ENCODE measurements at regions not wholly inside any gene's neighbourhood (a gene's known extent, or its start where the extent isn't known, plus 50 kb on each side); places are given as distances from the start of the nearest gene placed in this dataset.

DNA sequence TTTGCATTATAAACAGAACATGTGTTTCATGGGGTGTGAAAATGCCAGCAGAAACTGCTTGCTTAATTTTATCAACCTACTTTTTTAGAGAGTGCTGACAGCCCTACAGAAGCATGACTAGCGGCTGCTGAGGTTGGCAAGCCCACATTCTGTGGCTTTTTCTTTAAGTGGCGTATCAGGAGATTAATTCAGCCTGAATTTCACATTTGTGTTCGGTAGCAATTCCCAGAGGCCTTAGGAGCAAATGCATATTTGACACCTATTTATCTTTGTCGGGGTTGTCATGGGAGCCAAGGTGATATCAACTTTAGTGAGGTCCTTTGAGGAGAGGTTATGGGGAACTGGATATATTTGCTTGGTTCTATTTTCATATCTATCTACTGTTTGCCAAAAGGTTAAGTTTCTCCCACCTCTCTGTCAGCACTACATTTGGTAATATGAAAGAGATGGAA is 140.9 kb downstream of the KCNJ2 start:
- no peak for TF ChIP-seq CTCF (IDR thresholded peaks at IDR 0.05)
- no peak for TF ChIP-seq POLR2A (IDR thresholded peaks at IDR 0.05)
- TF ChIP-seq POLR2AphosphoS5 (IDR thresholded peaks at IDR 0.05; ENCODE audit: insufficient read depth in 1 of 2, low read depth in 1 of 2), result no peak
- H3K4me3 ChIP-seq, result no peak overlapping the region
- no peaks in the 10 kb centered on the region for H3K4me1 ChIP-seq
- intact Hi-C loops (cut with DNase I), result no loop called here
- no peaks in the 10 kb centered on the region for H3K36me3 ChIP-seq
- no peaks in the 10 kb centered on the region for H3K27me3 ChIP-seq
- DNase-seq (ENCODE audit: extremely low spot score in 2 of 2), result no peak
- H3K27ac ChIP-seq, result no peak overlapping the region
- no peaks in the 10 kb centered on the region for H3K9me3 ChIP-seq

DNA sequence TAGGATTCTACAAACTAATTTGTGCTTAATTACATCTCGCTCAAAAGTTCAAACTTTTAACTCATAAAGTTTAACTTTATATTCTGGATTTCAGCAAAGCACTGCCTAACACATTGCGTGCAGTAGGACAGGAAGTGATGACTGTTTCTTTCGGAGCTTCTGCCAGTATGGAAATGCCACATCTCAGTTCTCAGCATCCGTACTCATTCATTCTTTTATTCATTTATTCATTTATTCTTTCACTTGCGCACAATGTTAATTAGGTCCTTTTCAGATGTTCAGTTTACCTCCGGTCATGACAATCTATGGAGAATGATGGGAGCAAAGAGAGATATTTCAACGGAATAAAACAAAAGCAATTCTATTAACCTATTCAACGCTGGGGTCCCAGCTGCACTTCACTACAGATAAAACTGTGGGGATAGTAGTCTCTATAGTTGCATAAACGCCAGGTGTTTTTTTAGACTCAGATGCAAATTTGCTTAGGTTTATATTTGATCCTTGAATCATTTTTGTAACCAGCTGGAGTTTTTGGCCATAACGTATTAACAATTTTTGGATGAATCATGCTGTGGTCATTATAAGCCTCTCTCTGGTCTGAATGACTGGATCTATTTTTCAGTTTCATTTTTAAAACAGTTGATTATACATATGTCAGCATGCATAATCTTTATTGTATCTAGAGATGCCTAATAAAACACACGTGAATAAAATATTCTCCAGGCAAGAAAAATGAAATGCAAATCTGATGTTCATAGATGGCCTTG is 143.9 kb downstream of the KCNJ2 start:
- TF ChIP-seq CTCF (IDR thresholded peaks at IDR 0.05) (no peak), POLR2A (IDR thresholded peaks at IDR 0.05) (no peak)
- Histone ChIP-seq H3K36me3 (no peaks in the 10 kb centered on the region), H3K27me3 (no peaks in the 10 kb centered on the region), H3K4me1 (no peaks in the 10 kb centered on the region), H3K27ac (no peak overlapping the region), H3K4me3 (no peak overlapping the region), H3K9me3 (no peaks in the 10 kb centered on the region)
- DNase-seq (ENCODE audit: extremely low spot score in 2 of 2), result no peak
- intact Hi-C loops (cut with DNase I), result no loop called here

DNA sequence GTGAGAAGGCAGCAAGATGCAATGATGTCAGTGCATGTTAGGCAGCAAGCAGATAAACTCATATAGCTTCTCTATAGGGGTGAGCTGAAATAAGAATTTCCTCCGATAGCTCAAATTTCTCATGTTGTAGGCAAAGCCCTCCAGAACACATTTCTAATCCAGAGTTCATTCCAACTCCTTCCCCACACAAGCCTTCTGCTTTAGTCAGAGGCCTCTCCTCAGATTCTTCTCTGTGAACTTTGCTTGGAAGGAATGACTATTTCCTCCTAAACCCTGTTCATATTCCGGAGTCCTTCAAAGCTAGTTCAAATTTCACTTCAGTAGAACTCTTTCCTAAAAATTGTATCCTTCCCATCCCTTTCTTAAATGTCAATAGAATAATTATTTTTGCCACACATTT is 144.8 kb downstream of the KCNJ2 start:
- no peak for TF ChIP-seq POLR2A (IDR thresholded peaks at IDR 0.05)
- no peak for TF ChIP-seq POLR2AphosphoS5 (IDR thresholded peaks at IDR 0.05; ENCODE audit: insufficient read depth in 1 of 2, low read depth in 1 of 2)
- TF ChIP-seq CTCF (IDR thresholded peaks at IDR 0.05), result no peak
- intact Hi-C loops (cut with DNase I), result no loop called here
- no peaks in the 10 kb centered on the region for H3K9me3 ChIP-seq

DNA sequence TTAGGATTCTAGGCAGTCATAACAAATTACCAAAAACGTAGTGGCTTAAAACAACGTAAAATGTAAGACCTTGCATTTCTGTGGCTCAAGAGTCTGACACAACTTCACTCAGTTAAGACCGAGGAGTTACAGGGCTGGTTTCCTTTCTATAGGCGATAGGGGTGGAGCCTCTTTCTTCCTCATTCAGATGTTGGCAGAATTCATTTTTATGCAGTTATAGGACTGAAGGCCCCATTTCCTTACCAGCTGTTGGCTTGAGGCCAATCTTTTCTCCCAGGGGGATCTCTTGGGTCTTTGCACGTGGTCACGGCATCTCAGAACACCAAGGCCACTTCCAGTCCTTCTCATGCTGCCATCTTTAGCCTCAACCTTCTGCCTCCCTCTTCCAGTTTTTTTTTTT is 145.2 kb downstream of the KCNJ2 start:
- no peaks in the 10 kb centered on the region for H3K27me3 ChIP-seq
- no peak for DNase-seq (ENCODE audit: extremely low spot score in 2 of 2)
- intact Hi-C loops (cut with DNase I), result no loop called here
- H3K27ac ChIP-seq, result no peak overlapping the region
- TF ChIP-seq CTCF (IDR thresholded peaks at IDR 0.05) (no peak), POLR2AphosphoS5 (IDR thresholded peaks at IDR 0.05; ENCODE audit: insufficient read depth in 1 of 2, low read depth in 1 of 2) (no peak), POLR2A (IDR thresholded peaks at IDR 0.05) (no peak)
- H3K4me1 ChIP-seq, result no peaks in the 10 kb centered on the region
- H3K36me3 ChIP-seq, result no peaks in the 10 kb centered on the region
- H3K9me3 ChIP-seq, result no peaks in the 10 kb centered on the region
- no peak overlapping the region for H3K4me3 ChIP-seq

More for the DNA sequence above, 144.8 kb downstream of the KCNJ2 start:
- no peaks in the 10 kb centered on the region for H3K36me3 ChIP-seq
- no peaks in the 10 kb centered on the region for H3K27me3 ChIP-seq
- no peak overlapping the region for H3K4me3 ChIP-seq
- no peaks in the 10 kb centered on the region for H3K4me1 ChIP-seq
- DNase-seq (ENCODE audit: extremely low spot score in 2 of 2), result no peak
- H3K27ac ChIP-seq, result no peak overlapping the region

- no peak for DNase-seq (ENCODE audit: extremely low spot score in 2 of 2)
- TF ChIP-seq POLR2A (IDR thresholded peaks at IDR 0.05), result no peak
- no peak for TF ChIP-seq CTCF (IDR thresholded peaks at IDR 0.05)
- no peak for TF ChIP-seq POLR2AphosphoS5 (IDR thresholded peaks at IDR 0.05; ENCODE audit: insufficient read depth in 1 of 2, low read depth in 1 of 2)
- H3K36me3 ChIP-seq, result no peaks in the 10 kb centered on the region
- H3K27ac ChIP-seq, result no peak overlapping the region
- intact Hi-C loops (cut with DNase I), result no loop called here
- no peaks in the 10 kb centered on the region for H3K4me1 ChIP-seq
- H3K9me3 ChIP-seq, result no peaks in the 10 kb centered on the region
- no peak overlapping the region for H3K4me3 ChIP-seq
- no peaks in the 10 kb centered on the region for H3K27me3 ChIP-seq
Observed at GRCh38 chr17:70317421-70317820, 148.1 kb downstream of the KCNJ2 start.

Measured in vagina (tissue), 2 donors.